ENCODE measurements at regions not wholly inside any gene's neighbourhood (a gene's known extent, or its start where the extent isn't known, plus 50 kb on each side); places are given as distances from the start of the nearest gene placed in this dataset.

DNA sequence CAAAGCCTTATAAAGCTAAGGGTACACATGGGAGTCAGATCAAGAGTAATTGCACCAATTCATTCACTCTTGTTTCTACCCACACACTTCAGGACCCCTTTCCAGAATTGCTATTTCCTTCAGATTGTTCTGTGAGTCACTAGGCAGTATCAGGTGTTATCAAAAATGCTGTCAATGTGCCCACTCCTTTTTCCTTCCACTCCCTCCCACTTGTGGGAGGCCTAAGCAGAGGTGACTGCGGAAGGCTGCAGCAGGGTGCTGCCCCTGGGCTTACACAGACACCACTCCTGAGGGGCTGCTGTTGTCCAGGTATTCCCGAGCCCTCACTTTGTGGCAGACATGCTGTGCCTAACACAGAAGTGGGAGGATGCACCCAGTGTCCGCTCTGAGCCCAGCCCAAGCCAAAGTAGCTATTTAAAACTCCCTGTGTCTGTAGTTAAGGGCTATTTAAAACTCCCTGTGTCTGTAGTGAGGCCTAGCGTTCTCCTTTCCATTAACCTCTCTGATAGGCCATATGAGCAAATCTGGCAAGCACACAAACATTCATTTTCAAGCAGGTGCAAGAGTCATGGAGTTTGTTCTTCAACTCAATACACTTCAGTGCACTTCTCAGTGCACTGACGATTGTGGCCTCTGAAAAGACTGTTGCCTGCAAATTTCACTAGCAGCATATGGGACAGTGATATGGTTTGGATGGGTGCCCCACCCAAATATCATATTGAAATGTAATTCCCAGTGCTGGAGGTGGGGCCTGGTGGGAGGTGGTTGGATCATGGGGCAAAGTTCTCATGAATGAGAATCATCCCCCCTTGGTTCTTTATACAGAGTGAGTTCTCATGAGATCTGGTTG lies 117.8 kb downstream of the PHLDA1 start:
- TF ChIP-seq, protein P1, sequence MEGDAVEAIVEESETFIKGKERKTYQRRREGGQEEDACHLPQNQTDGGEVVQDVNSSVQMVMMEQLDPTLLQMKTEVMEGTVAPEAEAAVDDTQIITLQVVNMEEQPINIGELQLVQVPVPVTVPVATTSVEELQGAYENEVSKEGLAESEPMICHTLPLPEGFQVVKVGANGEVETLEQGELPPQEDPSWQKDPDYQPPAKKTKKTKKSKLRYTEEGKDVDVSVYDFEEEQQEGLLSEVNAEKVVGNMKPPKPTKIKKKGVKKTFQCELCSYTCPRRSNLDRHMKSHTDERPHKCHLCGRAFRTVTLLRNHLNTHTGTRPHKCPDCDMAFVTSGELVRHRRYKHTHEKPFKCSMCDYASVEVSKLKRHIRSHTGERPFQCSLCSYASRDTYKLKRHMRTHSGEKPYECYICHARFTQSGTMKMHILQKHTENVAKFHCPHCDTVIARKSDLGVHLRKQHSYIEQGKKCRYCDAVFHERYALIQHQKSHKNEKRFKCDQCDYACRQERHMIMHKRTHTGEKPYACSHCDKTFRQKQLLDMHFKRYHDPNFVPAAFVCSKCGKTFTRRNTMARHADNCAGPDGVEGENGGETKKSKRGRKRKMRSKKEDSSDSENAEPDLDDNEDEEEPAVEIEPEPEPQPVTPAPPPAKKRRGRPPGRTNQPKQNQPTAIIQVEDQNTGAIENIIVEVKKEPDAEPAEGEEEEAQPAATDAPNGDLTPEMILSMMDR (IDR thresholded peaks at IDR 0.05) = no peak
- TF ChIP-seq POLR2A (IDR thresholded peaks at IDR 0.05) = no peak
